ENCODE measurements at regions not wholly inside any gene's neighbourhood (a gene's known extent, or its start where the extent isn't known, plus 50 kb on each side); places are given as distances from the start of the nearest gene placed in this dataset.

- no peaks in the 10 kb centered on the region for H3K36me3 ChIP-seq
- H3K9me3 ChIP-seq: no peaks in the 10 kb centered on the region
- peak overlapping the region in 1 of 2 donors; percentile 16 for H3K4me3 ChIP-seq
- no peak for TF ChIP-seq POLR2AphosphoS5 (IDR thresholded peaks at IDR 0.05; ENCODE audit: insufficient read depth in 1 of 2, low read depth in 1 of 2)
- TF ChIP-seq POLR2A (IDR thresholded peaks at IDR 0.05): no peak
- no peak for TF ChIP-seq CTCF (IDR thresholded peaks at IDR 0.05)
- no peaks in the 10 kb centered on the region for H3K27me3 ChIP-seq
- peaks cover 12% of the 10 kb centered on the region for H3K4me1 ChIP-seq
- no peak overlapping the region for H3K27ac ChIP-seq
- intact Hi-C loops (cut with DNase I): no loop called here
- no peak for DNase-seq (ENCODE audit: extremely low spot score in 2 of 2)
Measured at GRCh38 chr10:42932735-42933447, 144.0 kb upstream of the RET start.

- Histone ChIP-seq H3K4me1 (peaks cover 12% of the 10 kb centered on the region), H3K27me3 (no peaks in the 10 kb centered on the region), H3K27ac (no peak overlapping the region), H3K36me3 (no peaks in the 10 kb centered on the region), H3K4me3 (peak overlapping the region in 1 of 2 donors; percentile 16), H3K9me3 (no peaks in the 10 kb centered on the region)
- no peak for TF ChIP-seq POLR2AphosphoS5 (IDR thresholded peaks at IDR 0.05; ENCODE audit: insufficient read depth in 1 of 2, low read depth in 1 of 2)
- TF ChIP-seq CTCF (IDR thresholded peaks at IDR 0.05): no peak
- TF ChIP-seq POLR2A (IDR thresholded peaks at IDR 0.05): no peak
- intact Hi-C loops (cut with DNase I): no loop called here
- no peak for DNase-seq (ENCODE audit: extremely low spot score in 2 of 2)
Measured at GRCh38 chr10:42933448-42934340, 143.2 kb upstream of the RET start.

GRCh38 chr10:42934351-42934811 is 142.5 kb upstream of the RET start:
- Histone ChIP-seq H3K27ac (no peak overlapping the region), H3K36me3 (no peaks in the 10 kb centered on the region), H3K9me3 (no peaks in the 10 kb centered on the region), H3K4me3 (no peak overlapping the region), H3K27me3 (no peaks in the 10 kb centered on the region), H3K4me1 (peaks cover 12% of the 10 kb centered on the region)
- DNase-seq (ENCODE audit: extremely low spot score in 2 of 2): no peak
- no peak for TF ChIP-seq POLR2AphosphoS5 (IDR thresholded peaks at IDR 0.05; ENCODE audit: insufficient read depth in 1 of 2, low read depth in 1 of 2)
- TF ChIP-seq POLR2A (IDR thresholded peaks at IDR 0.05): no peak
- TF ChIP-seq CTCF (IDR thresholded peaks at IDR 0.05): no peak
- intact Hi-C loops (cut with DNase I): no loop called here

GRCh38 chr10:42934842-42935241 is 142.0 kb upstream of the RET start:
- no peaks in the 10 kb centered on the region for H3K9me3 ChIP-seq
- no peak for DNase-seq (ENCODE audit: extremely low spot score in 2 of 2)
- intact Hi-C loops (cut with DNase I): no loop called here
- no peak overlapping the region for H3K4me3 ChIP-seq
- TF ChIP-seq CTCF (IDR thresholded peaks at IDR 0.05) (no peak), POLR2A (IDR thresholded peaks at IDR 0.05) (no peak), POLR2AphosphoS5 (IDR thresholded peaks at IDR 0.05; ENCODE audit: insufficient read depth in 1 of 2, low read depth in 1 of 2) (no peak)
- H3K36me3 ChIP-seq: no peaks in the 10 kb centered on the region
- no peak overlapping the region for H3K27ac ChIP-seq
- H3K27me3 ChIP-seq: no peaks in the 10 kb centered on the region
- peaks cover 12% of the 10 kb centered on the region for H3K4me1 ChIP-seq

Data from vagina (tissue), 2 donors.